ENCODE measurements at regions not wholly inside any gene's neighbourhood (a gene's known extent, or its start where the extent isn't known, plus 50 kb on each side); places are given as distances from the start of the nearest gene placed in this dataset.

GRCh38 chr6:72504406-72504805, 117.5 kb upstream of the KCNQ5 start:
- Mint-ChIP-seq H3K4me1 (no peaks in the 10 kb centered on the region), H3K27me3 (peaks cover 8 to 16% (median 15%) of the 10 kb centered on the region in 3 donors), H3K4me3 (no peak overlapping the region), H3K36me3 (no peaks in the 10 kb centered on the region), H3K27ac (no peak overlapping the region), H3K9me3 (peaks cover 0 to 3% (median 0%) of the 10 kb centered on the region in 7 donors)
- no peak for DNase-seq
- no peak for ATAC-seq (ENCODE audit: low read depth in 2 of 2)

GRCh38 chr6:72505446-72505845, 116.4 kb upstream of the KCNQ5 start:
- peaks cover 14 to 26% (median 20%) of the 10 kb centered on the region in 3 donors for H3K27me3 Mint-ChIP-seq
- no peak overlapping the region for H3K4me3 Mint-ChIP-seq
- DNase-seq (no peak), ATAC-seq (ENCODE audit: low read depth in 2 of 2) (no peak)
- H3K4me1 Mint-ChIP-seq = no peaks in the 10 kb centered on the region
- no peak overlapping the region for H3K27ac Mint-ChIP-seq
- no peaks in the 10 kb centered on the region for H3K36me3 Mint-ChIP-seq
- peaks cover 0 to 2% (median 0%) of the 10 kb centered on the region in 7 donors for H3K9me3 Mint-ChIP-seq

DNA sequence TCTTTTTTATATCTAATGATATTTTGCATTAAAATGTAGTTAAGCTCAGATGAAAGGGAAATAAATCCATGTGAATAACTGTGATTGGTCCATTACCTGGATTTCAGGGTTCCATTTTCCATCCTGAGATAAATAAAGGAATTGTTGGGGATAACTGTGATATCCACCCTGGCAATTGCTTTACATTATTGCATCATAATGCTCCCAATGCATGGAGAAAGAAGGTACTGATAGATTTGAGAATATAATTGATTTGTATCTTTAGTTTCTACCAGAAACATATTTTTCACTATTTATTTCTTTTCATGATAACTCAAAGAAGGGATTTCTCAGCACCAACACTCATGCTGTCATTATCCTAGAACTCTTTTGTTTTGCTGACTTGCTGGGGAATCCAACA, 102.0 kb upstream of the KCNQ5 start:
- Mint-ChIP-seq H3K27me3 (peaks cover 9 to 30% (median 13%) of the 10 kb centered on the region in 3 donors), H3K9me3 (peaks cover 0 to 2% (median 0%) of the 10 kb centered on the region in 7 donors), H3K36me3 (no peaks in the 10 kb centered on the region), H3K27ac (no peak overlapping the region), H3K4me1 (no peaks in the 10 kb centered on the region), H3K4me3 (no peak overlapping the region)
- ATAC-seq (ENCODE audit: low read depth in 2 of 2) = no peak
- DNase-seq = no peak

- peaks cover 9 to 26% (median 24%) of the 10 kb centered on the region in 3 donors for H3K27me3 Mint-ChIP-seq
- H3K4me3 Mint-ChIP-seq = no peak overlapping the region
- no peaks in the 10 kb centered on the region for H3K4me1 Mint-ChIP-seq
- no peak for ATAC-seq (ENCODE audit: low read depth in 2 of 2)
- no peaks in the 10 kb centered on the region for H3K9me3 Mint-ChIP-seq
- no peak overlapping the region for H3K27ac Mint-ChIP-seq
- H3K36me3 Mint-ChIP-seq = no peaks in the 10 kb centered on the region
- no peak for DNase-seq
Observed at GRCh38 chr6:72521684-72522083, 100.2 kb upstream of the KCNQ5 start.

- no peak overlapping the region for H3K4me3 Mint-ChIP-seq
- no peaks in the 10 kb centered on the region for H3K36me3 Mint-ChIP-seq
- no peak overlapping the region for H3K27ac Mint-ChIP-seq
- DNase-seq = no peak
- H3K4me1 Mint-ChIP-seq = no peaks in the 10 kb centered on the region
- H3K9me3 Mint-ChIP-seq = no peaks in the 10 kb centered on the region
- H3K27me3 Mint-ChIP-seq = peaks cover 9 to 26% (median 21%) of the 10 kb centered on the region in 3 donors
- ATAC-seq (ENCODE audit: low read depth in 2 of 2) = no peak
Observed at GRCh38 chr6:72522735-72523141, 99.1 kb upstream of the KCNQ5 start.

DNA sequence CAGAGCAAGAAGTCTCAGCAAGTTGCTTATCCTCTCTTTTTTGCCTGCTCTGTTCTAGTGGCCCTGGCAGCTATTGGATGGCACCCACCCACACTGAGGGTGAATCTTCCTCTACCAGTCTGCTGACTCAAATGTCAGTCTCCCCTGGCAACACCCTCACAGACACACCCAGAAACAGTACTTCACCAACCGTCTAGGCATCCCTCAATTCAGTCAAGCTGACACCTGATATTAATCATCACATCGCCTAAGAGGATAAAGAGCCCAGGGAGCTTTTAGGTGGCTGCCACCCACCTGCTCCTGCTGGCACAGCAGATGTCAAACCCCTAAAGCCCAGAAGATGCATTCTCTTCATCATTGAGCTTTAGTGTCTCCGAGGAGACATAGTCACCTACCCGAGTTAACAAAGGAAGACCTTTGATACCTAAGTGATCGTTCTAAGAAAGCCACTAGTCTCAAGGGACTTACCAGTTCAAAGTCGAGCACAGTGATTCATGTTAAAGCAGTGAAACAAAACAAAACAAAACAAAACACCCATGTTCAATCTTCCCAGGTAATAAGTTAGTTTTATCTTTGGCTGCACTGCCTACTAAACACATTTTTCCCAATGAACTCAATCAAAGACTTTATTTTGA, 97.7 kb upstream of the KCNQ5 start:
- H3K9me3 Mint-ChIP-seq = no peaks in the 10 kb centered on the region
- H3K27ac Mint-ChIP-seq = no peak overlapping the region
- H3K27me3 Mint-ChIP-seq = peaks cover 9 to 26% (median 19%) of the 10 kb centered on the region in 3 donors
- DNase-seq (no peak), ATAC-seq (ENCODE audit: low read depth in 2 of 2) (no peak)
- H3K4me1 Mint-ChIP-seq = no peaks in the 10 kb centered on the region
- H3K36me3 Mint-ChIP-seq = no peaks in the 10 kb centered on the region
- H3K4me3 Mint-ChIP-seq = no peak overlapping the region

GRCh38 chr6:72525821-72526510, 95.9 kb upstream of the KCNQ5 start:
- peaks cover 9 to 26% (median 19%) of the 10 kb centered on the region in 3 donors for H3K27me3 Mint-ChIP-seq

DNA sequence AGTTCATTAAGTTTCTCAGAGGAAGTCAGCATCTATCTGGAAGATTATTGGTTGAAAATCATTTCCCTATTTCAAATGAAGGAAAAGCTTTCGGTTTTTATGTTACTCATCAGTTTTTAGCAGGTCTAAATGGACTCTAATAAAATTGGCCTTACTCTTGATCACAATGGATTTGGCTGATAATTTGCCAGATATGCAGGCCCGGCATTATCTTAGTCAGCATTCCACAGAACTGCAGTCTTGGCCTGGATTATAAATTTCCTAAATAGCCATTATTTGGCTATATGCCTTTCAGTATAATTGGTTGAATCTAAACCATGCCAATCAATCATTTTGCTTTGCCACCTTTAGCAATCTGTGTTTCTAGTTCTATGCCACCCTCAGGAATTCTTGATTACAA, 91.7 kb upstream of the KCNQ5 start:
- Mint-ChIP-seq H3K9me3 (no peaks in the 10 kb centered on the region), H3K27me3 (peaks cover 24 to 36% (median 25%) of the 10 kb centered on the region in 3 donors), H3K36me3 (no peaks in the 10 kb centered on the region), H3K4me3 (no peak overlapping the region), H3K4me1 (no peaks in the 10 kb centered on the region), H3K27ac (no peak overlapping the region)
- no peak for DNase-seq
- no peak for ATAC-seq (ENCODE audit: low read depth in 2 of 2)

More at GRCh38 chr6:72525821-72526510, 95.9 kb upstream of the KCNQ5 start:
- no peak for ATAC-seq (ENCODE audit: low read depth in 2 of 2)
- Mint-ChIP-seq H3K27ac (no peak overlapping the region), H3K9me3 (no peaks in the 10 kb centered on the region), H3K4me3 (no peak overlapping the region), H3K36me3 (no peaks in the 10 kb centered on the region), H3K4me1 (no peaks in the 10 kb centered on the region)
- no peak for DNase-seq

DNA sequence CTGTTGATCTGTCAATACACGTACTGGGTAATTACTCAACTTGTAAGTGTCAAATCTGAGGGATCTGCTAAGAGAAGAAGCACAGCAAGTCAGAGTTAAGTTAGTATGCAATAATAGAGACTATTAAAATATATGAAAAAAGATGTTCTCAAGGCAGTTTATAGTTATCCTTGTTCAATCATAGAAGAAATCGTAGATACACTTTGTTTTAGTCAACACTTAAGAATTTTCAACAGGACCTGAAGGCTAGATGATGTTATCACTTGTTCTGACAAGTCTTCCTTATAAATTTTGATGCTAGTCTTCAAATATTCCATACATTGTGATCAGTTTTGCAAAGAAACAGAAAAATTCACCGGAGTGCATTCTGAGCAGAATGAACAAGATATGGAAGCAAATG, 91.1 kb upstream of the KCNQ5 start:
- H3K27ac Mint-ChIP-seq = no peak overlapping the region
- no peaks in the 10 kb centered on the region for H3K4me1 Mint-ChIP-seq
- H3K36me3 Mint-ChIP-seq = no peaks in the 10 kb centered on the region
- ATAC-seq (ENCODE audit: low read depth in 2 of 2) = no peak
- H3K27me3 Mint-ChIP-seq = peaks cover 29 to 33% (median 30%) of the 10 kb centered on the region in 3 donors
- no peaks in the 10 kb centered on the region for H3K9me3 Mint-ChIP-seq
- DNase-seq = no peak
- H3K4me3 Mint-ChIP-seq = no peak overlapping the region

GRCh38 chr6:72533606-72534005, 88.3 kb upstream of the KCNQ5 start:
- H3K9me3 Mint-ChIP-seq = peaks cover 0 to 2% (median 0%) of the 10 kb centered on the region in 7 donors
- DNase-seq = no peak

GRCh38 chr6:72534236-72534635, 87.6 kb upstream of the KCNQ5 start:
- H3K9me3 Mint-ChIP-seq = peaks cover 0 to 3% (median 0%) of the 10 kb centered on the region in 7 donors
- H3K4me1 Mint-ChIP-seq = no peaks in the 10 kb centered on the region
- no peak for DNase-seq
- no peak for ATAC-seq (ENCODE audit: low read depth in 2 of 2)
- H3K36me3 Mint-ChIP-seq = no peaks in the 10 kb centered on the region
- H3K27ac Mint-ChIP-seq = no peak overlapping the region
- peaks cover 18 to 34% (median 32%) of the 10 kb centered on the region in 3 donors for H3K27me3 Mint-ChIP-seq
- H3K4me3 Mint-ChIP-seq = no peak overlapping the region

More at GRCh38 chr6:72533606-72534005, 88.3 kb upstream of the KCNQ5 start:
- no peak overlapping the region for H3K27ac Mint-ChIP-seq
- no peak for ATAC-seq (ENCODE audit: low read depth in 2 of 2)
- no peaks in the 10 kb centered on the region for H3K36me3 Mint-ChIP-seq
- no peak overlapping the region for H3K4me3 Mint-ChIP-seq
- no peaks in the 10 kb centered on the region for H3K4me1 Mint-ChIP-seq
- H3K27me3 Mint-ChIP-seq = peaks cover 18 to 34% (median 32%) of the 10 kb centered on the region in 3 donors

- DNase-seq (no peak), ATAC-seq (ENCODE audit: low read depth in 2 of 2) (no peak)
- Mint-ChIP-seq H3K9me3 (peaks cover 2 to 12% (median 9%) of the 10 kb centered on the region in 7 donors), H3K27ac (no peak overlapping the region), H3K4me3 (no peak overlapping the region), H3K36me3 (no peaks in the 10 kb centered on the region), H3K27me3 (peaks cover 25 to 37% (median 34%) of the 10 kb centered on the region in 3 donors), H3K4me1 (no peaks in the 10 kb centered on the region)
Observed at GRCh38 chr6:72535124-72535523, 86.7 kb upstream of the KCNQ5 start.

DNA sequence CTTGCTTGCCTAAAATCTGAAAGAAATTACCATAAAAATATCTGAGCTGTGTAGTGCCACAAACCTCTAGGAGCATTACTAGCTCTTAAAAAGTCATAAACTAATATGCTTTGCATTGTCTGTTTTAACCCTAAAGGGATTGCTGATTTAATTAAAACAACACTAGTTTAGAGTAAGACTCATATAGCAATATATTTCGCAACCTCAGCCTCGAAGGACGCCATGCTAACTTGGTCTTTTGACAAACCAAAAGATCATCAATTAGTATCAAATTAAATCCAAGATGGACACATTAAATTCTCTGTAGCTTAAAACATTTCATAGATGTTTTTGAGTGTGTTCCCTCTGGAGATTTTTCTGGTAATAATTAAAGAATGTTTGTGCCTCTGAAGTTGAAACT, 74.8 kb upstream of the KCNQ5 start:
- no peak overlapping the region for H3K27ac Mint-ChIP-seq
- H3K27me3 Mint-ChIP-seq = peaks cover 24 to 50% (median 35%) of the 10 kb centered on the region in 3 donors
- peaks cover 5 to 12% (median 6%) of the 10 kb centered on the region in 7 donors for H3K9me3 Mint-ChIP-seq
- peaks cover 0 to 3% of the 10 kb centered on the region in 2 donors for H3K36me3 Mint-ChIP-seq
- no peak for DNase-seq
- no peaks in the 10 kb centered on the region for H3K4me1 Mint-ChIP-seq
- H3K4me3 Mint-ChIP-seq = no peak overlapping the region
- no peak for ATAC-seq (ENCODE audit: low read depth in 2 of 2)

GRCh38 chr6:72551470-72551869, 70.4 kb upstream of the KCNQ5 start:
- Mint-ChIP-seq H3K36me3 (no peaks in the 10 kb centered on the region), H3K9me3 (no peaks in the 10 kb centered on the region), H3K4me1 (no peaks in the 10 kb centered on the region), H3K27me3 (peaks cover 9 to 40% (median 12%) of the 10 kb centered on the region in 3 donors), H3K4me3 (no peak overlapping the region), H3K27ac (no peak overlapping the region)
- ATAC-seq (ENCODE audit: low read depth in 2 of 2) = no peak
- no peak for DNase-seq
